SK-N-SH (cell line): ENCODE measurements at regions not wholly inside any gene's neighbourhood (a gene's known extent, or its start where the extent isn't known, plus 50 kb on each side); places are given as distances from the start of the nearest gene placed in this dataset.

Experiments used
- CTCF ChIA-PET: fragments of 300-600, 350-600 bp; formaldehyde crosslinking; extraction: SDS; loops from one replicate; lab custom pipeline; 2021; lab: Yijun Ruan, JAX
- POLR2A ChIA-PET: fragments of 350-600 bp; sonication (Branson Sonifier 250); formaldehyde crosslinking; extraction: SDS; loops from one replicate; lab custom pipeline; 2020; ENCODE audit warnings: antibody characterized with exemption, inconsistent platforms; lab: Yijun Ruan, JAX
- DNase-seq: peaks from one replicate; pipeline ENCODE4 v3.0.0; 2012
- H2AFZ ChIP-seq: fragments of 200-600 bp; sonication (generic); 2 replicates; pipeline ENCODE4 v1.8.1; 2016; ENCODE audit warnings: antibody characterized with exemption, mild to moderate bottlenecking, low read depth
- H3F3A ChIP-seq: fragments of 200-600 bp; sonication (generic); replicated peaks from 2 replicates; pipeline ENCODE3; 2016; ENCODE audit warnings: antibody characterized with exemption, mild to moderate bottlenecking; ENCODE audit not compliant: insufficient read depth
- H3K27ac ChIP-seq, 2 experiments: fragments of 200-500 bp in 1 of 2; fragments of 200-600 bp in 1 of 2; sonication (Bioruptor generic) in 1 of 2; sonication (generic), shearing (Covaris generic) in 1 of 2; 2 replicates each; pipeline versions ENCODE4 v1.5.1 to v1.6.1; 2014 to 2016; ENCODE audit warnings: low read depth in 2 of 2, inconsistent platforms in 1 of 2, low read length in 1 of 2, mild to moderate bottlenecking in 1 of 2, mixed read lengths in 1 of 2
- H3K27me3 ChIP-seq: fragments of 200-600 bp; sonication (generic), shearing (Covaris generic); 2 replicates; pipeline ENCODE4 v1.6.1; 2016; ENCODE audit warnings: mixed run types; ENCODE audit not compliant: insufficient read depth
- H3K36me3 ChIP-seq, 2 experiments: fragments of 200-500 bp in 1 of 2; fragments of 200-600 bp in 1 of 2; sonication (Bioruptor generic) in 1 of 2; sonication (generic) in 1 of 2; replicated peaks in 1 of 2; 2 replicates each; pipeline versions ENCODE3 to v1.5.1; 2014 to 2016; ENCODE audit warnings: low read length in 1 of 2, mild to moderate bottlenecking in 1 of 2; ENCODE audit not compliant: insufficient read depth in 2 of 2, control insufficient read depth in 1 of 2
- H3K4me1 ChIP-seq, 2 experiments: fragments of 200-500 bp in 1 of 2; fragments of 200-600 bp in 1 of 2; sonication (Bioruptor generic) in 1 of 2; sonication (generic), shearing (Covaris generic) in 1 of 2; 2 replicates each; pipeline versions ENCODE4 v1.5.1 to v1.6.1; 2014 to 2016; ENCODE audit warnings: low read depth in 1 of 2, low read length in 1 of 2, mixed run types in 1 of 2; ENCODE audit not compliant: insufficient read depth in 2 of 2, control insufficient read depth in 1 of 2
- H3K4me2 ChIP-seq: fragments of 200-600 bp; sonication (generic), shearing (Covaris generic); 2 replicates; pipeline ENCODE4 v1.6.1; 2017; ENCODE audit warnings: mixed run types
- H3K4me3 ChIP-seq, 2 experiments: fragments of 200-500 bp in 1 of 2; fragments of 200-600 bp in 1 of 2; sonication (Bioruptor generic) in 1 of 2; sonication (generic), shearing (Covaris generic) in 1 of 2; 2 replicates each; pipeline versions ENCODE4 v1.5.1 to v1.8.1; 2014 to 2016; ENCODE audit warnings: low read depth in 2 of 2, inconsistent platforms in 1 of 2, low read length in 1 of 2, mild to moderate bottlenecking in 1 of 2, mixed read lengths in 1 of 2, moderate library complexity in 1 of 2
- H3K79me2 ChIP-seq: fragments of 200-600 bp; sonication (generic); 2 replicates; pipeline ENCODE4 v1.8.1; 2017; ENCODE audit warnings: mild to moderate bottlenecking; ENCODE audit not compliant: insufficient read depth
- H3K9ac ChIP-seq: fragments of 200-600 bp; sonication (generic); 2 replicates; pipeline ENCODE4 v1.6.1; 2017; ENCODE audit warnings: mixed run types
- H3K9me2 ChIP-seq: fragments of 200-600 bp; sonication (generic); 2 replicates; pipeline ENCODE4 v1.6.1; 2017; ENCODE audit warnings: mixed run types
- H3K9me3 ChIP-seq: fragments of 200-600 bp; sonication (generic); 2 replicates; pipeline ENCODE4 v1.6.1; 2017; ENCODE audit warnings: mixed run types, mild to moderate bottlenecking, moderate library complexity
- H4K20me1 ChIP-seq: fragments of 200-600 bp; sonication (generic); 2 replicates; pipeline ENCODE4 v1.6.1; 2017; ENCODE audit warnings: mild to moderate bottlenecking, mixed run types; ENCODE audit not compliant: insufficient read depth
- FOSL2 ChIP-seq: IDR thresholded peaks from 2 replicates; pipeline ENCODE4 v1.4.0; 2012; ENCODE audit warnings: low read depth, mild to moderate bottlenecking, moderate library complexity, borderline replicate concordance
- FOXJ3 ChIP-seq: sonication (generic); formaldehyde crosslinking; IDR thresholded peaks from 2 replicates; pipeline ENCODE4 v1.5.1; 2020; ENCODE audit warnings: mild to moderate bottlenecking, missing genetic modification reagents
- FOXM1 ChIP-seq: IDR thresholded peaks from 2 replicates; pipeline ENCODE4 v1.4.0; 2012; ENCODE audit warnings: low read depth, mild to moderate bottlenecking
- GATA2 ChIP-seq: sonication (generic); formaldehyde crosslinking; IDR thresholded peaks from 2 replicates; pipeline ENCODE4 v1.5.0; 2020; ENCODE audit warnings: mild to moderate bottlenecking, missing genetic modification reagents
- JUND ChIP-seq: IDR thresholded peaks from 2 replicates; pipeline ENCODE4 v1.4.0; 2012
- MEF2A ChIP-seq: IDR thresholded peaks from 2 replicates; pipeline ENCODE4 v1.4.0; 2012; ENCODE audit warnings: low read depth, borderline replicate concordance
- NRF1 ChIP-seq: IDR thresholded peaks from 2 replicates; pipeline ENCODE4 v1.6.1; 2012; ENCODE audit warnings: low read depth, mild to moderate bottlenecking, low read length
- RCOR1 ChIP-seq: fragments of 150-350 bp; IDR thresholded peaks from 2 replicates; pipeline ENCODE4 v1.6.1; 2017; ENCODE audit warnings: antibody characterized with exemption, low read length
- REST ChIP-seq: IDR thresholded peaks from 2 replicates; pipeline ENCODE4 v1.6.1; 2012; ENCODE audit warnings: mild to moderate bottlenecking, low read depth, low read length, moderate library complexity
- RFX5 ChIP-seq: IDR thresholded peaks from 2 replicates; pipeline ENCODE4 v1.6.1; 2012; ENCODE audit warnings: mild to moderate bottlenecking, improper control_type of control experiment, low read length
- SIN3A ChIP-seq: IDR thresholded peaks from 2 replicates; pipeline ENCODE4 v1.6.1; 2012; ENCODE audit warnings: low read depth, mild to moderate bottlenecking, low read length, moderate library complexity, borderline replicate concordance
- TAF1 ChIP-seq: IDR thresholded peaks from 2 replicates; pipeline ENCODE4 v1.6.1; 2012; ENCODE audit warnings: low read depth, mild to moderate bottlenecking, low read length, moderate library complexity, borderline replicate concordance
- USF1 ChIP-seq: IDR thresholded peaks from 2 replicates; pipeline ENCODE4 v1.4.0; 2012; ENCODE audit warnings: low read depth, borderline replicate concordance
- USF2 ChIP-seq: fragments of 150-350 bp; IDR thresholded peaks from 2 replicates; pipeline ENCODE4 v1.6.1; 2017; ENCODE audit warnings: antibody characterized with exemption, low read length, low read depth, borderline replicate concordance
- YY1 ChIP-seq: IDR thresholded peaks from 2 replicates; pipeline ENCODE4 v1.4.0; 2012; ENCODE audit warnings: low read depth, mild to moderate bottlenecking
- ZBTB33 ChIP-seq: IDR thresholded peaks from 2 replicates; pipeline ENCODE4 v1.4.0; 2012; ENCODE audit warnings: low read depth, borderline replicate concordance
- WGBS: methylation state at CpG from one replicate; pipeline ENCODE4 v1.1.6; 2017; ENCODE audit warnings: low lambda C conversion rate; 5-methylcytosine and 5-hydroxymethylcytosine counted together

- no peaks in the 10 kb centered on the region; a peak in 1 of 4 replicates for H3K4me1 ChIP-seq
- no peaks in the 10 kb centered on the region for H3K27me3 ChIP-seq
- no peaks in the 10 kb centered on the region for H3F3A ChIP-seq
- ChIA-PET POLR2A (no interaction called here), CTCF (no interaction called here)
- no peak overlapping the region for H3K9ac ChIP-seq
- no peaks in the 10 kb centered on the region for H4K20me1 ChIP-seq
- TF ChIP-seq REST: no peak
- no peak for TF ChIP-seq FOXJ3
- no peaks in the 10 kb centered on the region for H3K9me2 ChIP-seq
- 45% methylated on average over 7 of the region's 7 CpGs for WGBS
- H3K79me2 ChIP-seq: no peaks in the 10 kb centered on the region
- H3K27ac ChIP-seq: no peak overlapping the region
- H2AFZ ChIP-seq: no peak overlapping the region
- no peaks in the 10 kb centered on the region for H3K36me3 ChIP-seq
- no peaks in the 10 kb centered on the region for H3K9me3 ChIP-seq
- H3K4me3 ChIP-seq: no peak overlapping the region
- no peak for DNase-seq
- no peak overlapping the region for H3K4me2 ChIP-seq
Observed at GRCh38 chr20:40218316-40218969, 470.6 kb downstream of the MAFB start.

GRCh38 chr20:40207655-40208054, 481.4 kb downstream of the MAFB start:
- no peaks in the 10 kb centered on the region for H3K9me3 ChIP-seq
- H3K27ac ChIP-seq: no peak overlapping the region
- H3K9ac ChIP-seq: no peak overlapping the region
- WGBS: 4% methylated on average over 1 of the region's 1 CpG
- H3K4me3 ChIP-seq: no peak overlapping the region
- ChIA-PET POLR2A (no interaction called here), CTCF (interaction anchor here (1.0 kb wide), 1 partner anchor 32 kb away, joined by 3 read pairs; no protein-coding TSS in a partner anchor)
- H3K27me3 ChIP-seq: no peaks in the 10 kb centered on the region
- H3K9me2 ChIP-seq: no peaks in the 10 kb centered on the region
- DNase-seq: no peak
- no peaks in the 10 kb centered on the region for H3K4me1 ChIP-seq
- H3F3A ChIP-seq: no peaks in the 10 kb centered on the region
- no peak overlapping the region for H3K4me2 ChIP-seq
- H4K20me1 ChIP-seq: no peaks in the 10 kb centered on the region
- no peaks in the 10 kb centered on the region for H3K36me3 ChIP-seq
- no peaks in the 10 kb centered on the region for H3K79me2 ChIP-seq
- no peak overlapping the region for H2AFZ ChIP-seq
- TF ChIP-seq GATA2 (CRISPR knock-in tag): no peak
- no peak for TF ChIP-seq YY1
- no peak for TF ChIP-seq MEF2A
- TF ChIP-seq TAF1: no peak
- TF ChIP-seq ZBTB33: no peak
- TF ChIP-seq JUND: no peak
- no peak for TF ChIP-seq RFX5
- TF ChIP-seq SIN3A: no peak
- no peak for TF ChIP-seq REST
- TF ChIP-seq USF2: no peak
- TF ChIP-seq USF1: no peak
- TF ChIP-seq FOXM1: no peak
- TF ChIP-seq FOSL2: no peak
- no peak for TF ChIP-seq RCOR1
- TF ChIP-seq NRF1: no peak
- no peak for TF ChIP-seq FOXJ3
